Upper lobe of left lung (tissue), 4 donors: ENCODE measurements at regions not wholly inside any gene's neighbourhood (a gene's known extent, or its start where the extent isn't known, plus 50 kb on each side); places are given as distances from the start of the nearest gene placed in this dataset.

Experiments
- POLR2AphosphoS5 ChIP-seq, 2 donors: sonication (generic); formaldehyde crosslinking; IDR thresholded peaks; one replicate each; pipeline ENCODE4 v1.5.1; 2017; ENCODE audit warnings: antibody characterized with exemption in 2 of 2
- TF ChIP-seq, protein P1 (sequence below), 6 experiments: fragments of 450-650 bp in 4 of 6; fragments of 200-600 bp in 2 of 6; sonication (generic) in 2 of 6; IDR thresholded peaks; one replicate each; pipeline ENCODE4 v1.5.1; 2016 to 2019; ENCODE audit warnings: antibody characterized with exemption in 6 of 6

DNA sequence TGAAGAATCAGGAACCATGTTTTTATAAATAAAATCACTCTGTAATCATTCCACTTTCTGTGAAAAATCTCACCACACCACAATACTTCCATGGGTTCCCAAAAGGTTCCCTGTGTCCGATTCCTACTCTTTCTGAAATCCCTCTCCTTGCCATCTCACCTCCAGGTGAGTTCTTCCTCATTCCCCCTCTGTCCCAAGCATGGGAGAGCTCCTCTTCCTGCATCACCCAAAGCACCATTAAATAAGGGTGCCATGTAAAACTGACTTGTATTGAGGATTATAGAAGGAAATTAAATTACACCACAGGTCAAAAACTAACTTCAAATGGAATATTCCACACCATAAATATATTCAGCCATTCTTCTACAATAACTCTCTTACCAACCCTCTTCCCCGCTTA lies 55.8 kb upstream of the ETAA1 start:
- TF ChIP-seq, protein P1, sequence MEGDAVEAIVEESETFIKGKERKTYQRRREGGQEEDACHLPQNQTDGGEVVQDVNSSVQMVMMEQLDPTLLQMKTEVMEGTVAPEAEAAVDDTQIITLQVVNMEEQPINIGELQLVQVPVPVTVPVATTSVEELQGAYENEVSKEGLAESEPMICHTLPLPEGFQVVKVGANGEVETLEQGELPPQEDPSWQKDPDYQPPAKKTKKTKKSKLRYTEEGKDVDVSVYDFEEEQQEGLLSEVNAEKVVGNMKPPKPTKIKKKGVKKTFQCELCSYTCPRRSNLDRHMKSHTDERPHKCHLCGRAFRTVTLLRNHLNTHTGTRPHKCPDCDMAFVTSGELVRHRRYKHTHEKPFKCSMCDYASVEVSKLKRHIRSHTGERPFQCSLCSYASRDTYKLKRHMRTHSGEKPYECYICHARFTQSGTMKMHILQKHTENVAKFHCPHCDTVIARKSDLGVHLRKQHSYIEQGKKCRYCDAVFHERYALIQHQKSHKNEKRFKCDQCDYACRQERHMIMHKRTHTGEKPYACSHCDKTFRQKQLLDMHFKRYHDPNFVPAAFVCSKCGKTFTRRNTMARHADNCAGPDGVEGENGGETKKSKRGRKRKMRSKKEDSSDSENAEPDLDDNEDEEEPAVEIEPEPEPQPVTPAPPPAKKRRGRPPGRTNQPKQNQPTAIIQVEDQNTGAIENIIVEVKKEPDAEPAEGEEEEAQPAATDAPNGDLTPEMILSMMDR (IDR thresholded peaks at IDR 0.05), result no peak
- TF ChIP-seq POLR2AphosphoS5 (IDR thresholded peaks at IDR 0.05), result no peak
